Mucosa of descending colon (tissue), 3 donors: ENCODE measurements at regions not wholly inside any gene's neighbourhood (a gene's known extent, or its start where the extent isn't known, plus 50 kb on each side); places are given as distances from the start of the nearest gene placed in this dataset.
"Not testable (repeated sequence)": the region's sequence is repeated elsewhere in the genome, so short reads cannot be mapped to it uniquely, and the experiment has no call there.

Experiments used
- ATAC-seq: fragments of 200-7000 bp; cut with Tn5 transposase; one replicate; pipeline ENCODE4 v1.9.1; 2020; ENCODE audit warnings: mild to moderate bottlenecking, moderate library complexity
- DNase-seq, 3 donors: peaks; one replicate each; pipeline ENCODE4 v3.0.0-alpha.2; 2020
- H3K36me3 ChIP-seq: fragments of 200-600 bp; one replicate; pipeline ENCODE4 v1.8.0; 2021; ENCODE audit warnings: low read depth, mild to moderate bottlenecking
- H3K4me1 ChIP-seq: fragments of 200-600 bp; one replicate; pipeline ENCODE4 v1.8.0; 2021; ENCODE audit warnings: low read depth, mild to moderate bottlenecking
- H3K4me3 ChIP-seq: fragments of 200-600 bp; one replicate; pipeline ENCODE4 v1.8.0; 2021; ENCODE audit warnings: mild to moderate bottlenecking
- H3K9me3 ChIP-seq: fragments of 200-600 bp; one replicate; pipeline ENCODE4 v1.8.0; 2021; ENCODE audit warnings: mild to moderate bottlenecking
- CTCF ChIP-seq: fragments of 200-600 bp; IDR thresholded peaks from one replicate; pipeline ENCODE4 v1.8.0; 2022; ENCODE audit warnings: antibody characterized with exemption, mild to moderate bottlenecking
- intact Hi-C, 2 donors: fragments of 100-400 bp; cut with DNase I in 1 of 2; cut with micrococcal nuclease in 1 of 2; formaldehyde crosslinking; loops; one replicate each; pipeline versions ENCODE4 v1.11.0 to v1.11.1; 2022; cut with DNase I, micrococcal nuclease
- donor health status: DM: no; HTN: no; CAD: no; lungs with moderate emphysema.
- donor health status: DM: no; HTN: no; CAD: no.
- donor health status: DM: no; HTN: yes; CAD: no.

DNA sequence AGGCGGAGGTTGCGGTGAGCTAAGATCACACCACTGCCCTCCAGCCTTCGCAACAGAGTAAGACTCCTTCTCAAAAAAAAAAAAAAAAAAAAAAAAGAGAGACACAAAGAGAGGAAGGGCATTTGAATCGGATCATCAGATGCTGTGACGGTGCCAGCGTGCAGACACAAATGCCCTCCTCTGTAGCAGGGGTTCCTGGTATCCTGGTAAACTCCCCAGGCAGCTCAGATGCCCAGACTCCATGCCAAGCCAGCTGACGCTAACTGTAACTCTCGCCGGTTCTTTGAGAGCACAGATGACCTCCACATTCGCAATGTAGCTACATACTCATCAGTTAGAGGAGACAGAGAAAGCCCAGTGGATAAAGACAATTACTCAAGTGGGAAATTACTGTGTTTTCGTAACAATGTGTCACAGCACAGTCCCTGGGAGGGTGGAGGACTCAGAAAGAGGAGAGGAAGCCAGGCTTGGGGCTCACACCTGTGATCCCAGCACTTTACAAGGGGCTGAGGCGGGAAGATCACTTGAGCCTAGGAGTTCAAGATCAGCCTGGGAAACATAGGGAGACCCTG, 153.1 kb downstream of the BRD1 start:
- H3K4me1 ChIP-seq, result peaks cover 3% of the 10 kb centered on the region
- DNase-seq, result no peak
- ATAC-seq, result no peak
- intact Hi-C loops, result no loop called here
- no peak overlapping the region for H3K4me3 ChIP-seq
- no peaks in the 10 kb centered on the region for H3K9me3 ChIP-seq
- H3K36me3 ChIP-seq, result no peaks in the 10 kb centered on the region
- no peak for TF ChIP-seq CTCF

GRCh38 chr22:49673048-49673447, 154.6 kb downstream of the BRD1 start:
- DNase-seq, result no peak
- intact Hi-C loops, result no loop called here
- Histone ChIP-seq H3K4me1 (peaks cover 3% of the 10 kb centered on the region), H3K36me3 (no peaks in the 10 kb centered on the region), H3K9me3 (no peaks in the 10 kb centered on the region), H3K4me3 (no peak overlapping the region)
- no peak for TF ChIP-seq CTCF
- no peak for ATAC-seq

GRCh38 chr22:49672014-49672516, 155.6 kb downstream of the BRD1 start:
- Histone ChIP-seq H3K4me3 (no peak overlapping the region), H3K36me3 (no peaks in the 10 kb centered on the region), H3K4me1 (peaks cover 3% of the 10 kb centered on the region), H3K9me3 (no peaks in the 10 kb centered on the region)
- intact Hi-C loops, result no loop called here
- TF ChIP-seq CTCF, result no peak
- ATAC-seq (no peak), DNase-seq (no peak)

GRCh38 chr22:49671331-49672013, 156.2 kb downstream of the BRD1 start:
- Histone ChIP-seq H3K36me3 (no peaks in the 10 kb centered on the region), H3K4me3 (no peak overlapping the region), H3K9me3 (no peaks in the 10 kb centered on the region), H3K4me1 (peaks cover 3% of the 10 kb centered on the region)
- DNase-seq, result no peak
- ATAC-seq, result no peak
- intact Hi-C loops, result no loop called here
- TF ChIP-seq CTCF, result no peak

DNA sequence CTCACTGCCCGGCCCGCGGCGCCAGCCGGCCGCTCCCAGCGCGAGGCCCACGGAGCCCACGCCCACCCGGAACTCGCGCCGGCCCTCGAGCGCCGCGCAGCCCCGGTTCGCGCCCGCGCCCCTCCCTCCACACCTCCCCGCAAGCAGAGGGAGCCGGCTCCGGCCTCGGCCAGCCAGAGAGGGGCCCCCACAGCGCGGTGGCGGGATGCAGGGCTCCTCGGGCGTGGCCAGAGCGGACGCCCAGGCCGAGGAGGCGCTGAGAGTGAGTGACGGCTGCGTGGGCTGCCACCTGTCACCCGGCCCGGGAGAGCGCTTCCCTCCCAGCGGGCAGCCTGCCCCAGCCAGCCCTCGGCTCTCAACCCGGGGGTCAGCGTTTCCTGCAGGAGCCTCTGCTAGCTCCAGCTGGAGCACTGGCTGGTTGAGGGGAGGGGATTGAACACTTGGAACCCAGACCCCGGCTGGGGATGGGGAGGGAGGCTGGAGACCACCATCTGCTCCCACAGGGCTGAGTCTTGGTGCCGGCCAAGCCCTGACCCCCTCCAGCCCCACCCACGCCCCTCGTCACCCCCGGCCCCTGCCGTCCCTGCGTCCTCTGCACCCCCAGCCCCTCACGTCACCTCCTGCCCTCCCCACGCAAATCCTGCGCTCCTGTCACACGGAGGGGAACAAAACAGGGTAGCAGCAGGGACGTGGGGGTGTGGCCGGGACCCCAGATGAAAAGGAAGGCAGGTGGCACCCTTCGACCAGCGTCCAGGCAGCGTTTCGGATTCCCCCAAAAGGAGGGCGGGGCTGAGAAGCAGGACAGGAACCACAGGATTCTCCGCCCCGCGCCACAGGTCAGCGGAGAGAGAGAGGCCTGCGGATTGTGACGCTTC, 157.0 kb downstream of the BRD1 start:
- Histone ChIP-seq H3K9me3 (no peaks in the 10 kb centered on the region), H3K36me3 (no peaks in the 10 kb centered on the region), H3K4me3 (no peak overlapping the region), H3K4me1 (peaks cover 3% of the 10 kb centered on the region)
- DNase-seq (no peak), ATAC-seq (peak; percentile 33)
- no peak for TF ChIP-seq CTCF
- intact Hi-C loops, result no loop called here

GRCh38 chr22:49669969-49670455, 157.7 kb downstream of the BRD1 start:
- H3K9me3 ChIP-seq, H3K36me3 ChIP-seq, intact Hi-C loops, H3K4me3 ChIP-seq, H3K4me1 ChIP-seq, DNase-seq, ATAC-seq: not testable (repeated sequence)

DNA sequence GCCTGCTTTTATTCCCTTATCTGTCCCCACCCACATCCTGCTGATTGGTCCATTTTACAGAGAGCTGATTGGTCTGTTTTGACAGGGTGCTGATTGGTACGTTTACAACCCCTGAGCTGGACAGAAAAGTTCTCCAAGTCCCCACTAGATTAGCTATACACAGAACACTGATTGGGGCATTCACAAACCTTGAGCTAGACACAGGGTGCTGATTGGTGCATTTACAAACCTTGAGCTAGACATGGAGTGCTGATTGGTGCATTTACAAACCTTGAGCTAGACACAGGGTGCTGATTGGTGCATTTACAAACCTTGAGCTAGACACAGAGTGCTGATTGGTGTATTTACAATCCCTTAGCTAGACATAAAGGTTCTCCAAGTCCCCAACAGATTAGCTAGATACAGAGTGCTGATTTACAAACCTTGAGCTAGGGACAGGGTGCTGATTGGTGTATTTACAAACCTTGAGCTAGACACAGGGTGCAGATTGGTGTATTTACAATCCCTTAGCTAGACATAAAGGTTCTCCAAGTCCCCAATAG, 158.2 kb downstream of the BRD1 start:
- H3K9me3 ChIP-seq, H3K4me3 ChIP-seq, H3K36me3 ChIP-seq, DNase-seq, ATAC-seq, intact Hi-C loops, H3K4me1 ChIP-seq: not testable (repeated sequence)
